GM23338 (cell line): ENCODE measurements at regions not wholly inside any gene's neighbourhood (a gene's known extent, or its start where the extent isn't known, plus 50 kb on each side); places are given as distances from the start of the nearest gene placed in this dataset.

Experiments used
- CREB1 ChIP-seq: fragments of 250-450 bp; sonication (Bioruptor Pico); IDR thresholded peaks from 2 replicates; pipeline ENCODE4 v1.5.0; 2020; ENCODE audit warnings: low read depth, mild to moderate bottlenecking, moderate library complexity
- CTCF ChIP-seq, 2 experiments: fragments of 200-600 bp in 1 of 2; sonication (generic) in 1 of 2; conservative IDR thresholded peaks; 2 replicates each; pipeline versions ENCODE4 v1.5.1 to v1.6.1; 2016 to 2017; ENCODE audit warnings: antibody characterized with exemption in 2 of 2, low read depth in 2 of 2, mild to moderate bottlenecking in 2 of 2, moderate library complexity in 1 of 2
- ETS1 ChIP-seq: IDR thresholded peaks from 2 replicates; pipeline ENCODE4 v1.6.1; 2016; ENCODE audit warnings: antibody characterized with exemption
- EZH2 ChIP-seq: fragments of 200-600 bp; sonication (generic); IDR thresholded peaks from one replicate; pipeline ENCODE4 v1.8.0; 2017; ENCODE audit warnings: antibody characterized with exemption, mild to moderate bottlenecking, low read depth; ENCODE audit not compliant: unreplicated experiment
- EZH2phosphoT487 ChIP-seq: fragments of 200-600 bp; sonication (generic); IDR thresholded peaks from one replicate; pipeline ENCODE4 v1.8.1; 2018; ENCODE audit warnings: antibody characterized with exemption; ENCODE audit not compliant: unreplicated experiment
- JUNB ChIP-seq: IDR thresholded peaks from one replicate; pipeline ENCODE4 v1.6.1; 2016; ENCODE audit warnings: antibody characterized with exemption; ENCODE audit not compliant: unreplicated experiment
- POLR2AphosphoS5 ChIP-seq: IDR thresholded peaks from 2 replicates; pipeline ENCODE4 v1.6.1; 2016; ENCODE audit warnings: antibody characterized with exemption, low read depth
- STAT1 ChIP-seq: IDR thresholded peaks from one replicate; pipeline ENCODE4 v1.6.1; 2016; ENCODE audit warnings: antibody characterized with exemption; ENCODE audit not compliant: unreplicated experiment
- ZNF114 ChIP-seq: fragments of 250-450 bp; sonication (Bioruptor Pico); IDR thresholded peaks from 2 replicates; pipeline ENCODE4 v1.5.0; 2020; ENCODE audit warnings: mild to moderate bottlenecking, moderate library complexity
- ZNF331 ChIP-seq: fragments of 250-450 bp; sonication (Bioruptor Pico); IDR thresholded peaks from 2 replicates; pipeline ENCODE4 v1.5.0; 2020; ENCODE audit warnings: low read depth, mild to moderate bottlenecking, moderate library complexity
- ZNF462 ChIP-seq: fragments of 250-450 bp; sonication (Bioruptor Pico); IDR thresholded peaks from 2 replicates; pipeline ENCODE4 v1.5.0; 2020; ENCODE audit warnings: mild to moderate bottlenecking, moderate library complexity

GRCh38 chr10:16195178-16195769, 241.5 kb upstream of the PTER start (continued):
- TF ChIP-seq ZNF462 (CRISPR knock-in tag): no peak
- no peak for TF ChIP-seq CREB1
- TF ChIP-seq EZH2phosphoT487: no peak
- TF ChIP-seq EZH2: no peak
- no peak for TF ChIP-seq JUNB
- TF ChIP-seq CTCF (conservative IDR thresholded peaks at IDR 0.05; ENCODE audit: low read depth in 2 of 2): no peak
- TF ChIP-seq ETS1: no peak
- TF ChIP-seq POLR2AphosphoS5: no peak
- TF ChIP-seq ZNF331 (CRISPR knock-in tag): no peak
- TF ChIP-seq STAT1: no peak
- TF ChIP-seq ZNF114 (CRISPR knock-in tag): no peak
